ENCODE measurements at regions not wholly inside any gene's neighbourhood (a gene's known extent, or its start where the extent isn't known, plus 50 kb on each side); places are given as distances from the start of the nearest gene placed in this dataset.

DNA sequence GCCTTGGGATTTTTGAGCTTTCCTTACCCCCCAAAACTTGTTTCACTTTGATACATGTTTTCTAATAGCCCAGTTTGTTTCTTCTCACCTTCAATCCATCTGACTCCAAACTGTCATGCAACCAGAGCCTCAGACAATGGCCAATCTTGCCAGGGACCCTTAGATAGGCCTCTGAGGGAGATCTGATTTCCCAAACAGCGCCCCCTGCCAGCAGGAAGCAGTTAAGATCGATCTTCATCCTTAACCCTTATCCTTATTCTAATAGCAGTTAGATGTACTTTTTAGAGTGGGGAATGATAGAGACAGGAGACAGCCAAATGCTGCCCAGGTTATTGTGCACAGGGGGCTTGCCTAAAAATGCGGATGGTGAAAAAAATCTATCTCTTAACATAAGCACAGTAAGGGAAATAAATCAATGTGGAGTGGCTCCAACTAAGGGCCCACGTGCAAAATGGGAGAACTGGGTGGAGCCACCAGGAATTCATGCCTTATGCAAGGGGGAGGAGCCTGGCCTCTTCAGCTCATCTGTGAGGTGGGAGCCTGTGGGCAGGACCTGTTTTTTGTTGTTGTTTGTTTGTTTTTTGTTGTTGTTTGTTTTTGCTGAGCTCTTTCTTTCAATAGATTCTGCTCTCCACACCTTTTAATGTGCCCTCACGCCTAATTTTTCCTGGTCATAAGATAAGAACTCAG is 833.6 kb upstream of the AGA start:
- DNase-seq (ENCODE audit: low read depth in 2 of 2): no peak

GRCh38 chr4:178280362-178280761 is 838.1 kb upstream of the AGA start:
- DNase-seq (ENCODE audit: low read depth in 2 of 2): no peak

- no peak for DNase-seq (ENCODE audit: low read depth in 2 of 2)
Measured at GRCh38 chr4:178288462-178288861, 846.2 kb upstream of the AGA start.

DNA sequence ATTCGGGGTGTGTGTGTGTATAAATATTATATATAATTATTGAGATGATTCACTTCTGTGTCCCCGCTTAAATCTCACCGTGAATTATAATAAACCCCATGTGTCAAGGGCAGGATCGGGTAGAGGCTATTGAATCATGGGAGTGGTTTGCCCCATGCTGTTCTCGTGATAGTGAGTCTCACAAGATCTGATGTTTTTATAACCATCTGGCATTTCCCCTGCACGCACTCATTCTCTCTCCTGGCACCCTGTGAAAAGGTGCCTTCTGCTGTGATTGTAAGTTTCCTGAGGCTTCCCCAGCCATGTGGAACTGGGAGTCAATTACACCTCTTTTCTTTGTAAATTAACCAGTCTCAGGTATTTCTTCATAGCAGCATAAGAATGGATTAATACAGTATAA is 851.4 kb upstream of the AGA start:
- DNase-seq (ENCODE audit: low read depth in 2 of 2): no peak

GRCh38 chr4:178296669-178297068 is 854.4 kb upstream of the AGA start:
- no peak for DNase-seq (ENCODE audit: low read depth in 2 of 2)

- no peak for DNase-seq (ENCODE audit: low read depth in 2 of 2)
Measured at GRCh38 chr4:178306565-178306964, 864.3 kb upstream of the AGA start.

GRCh38 chr4:178309890-178310289 is 867.7 kb upstream of the AGA start:
- DNase-seq (ENCODE audit: low read depth in 2 of 2): no peak

- no peak for DNase-seq (ENCODE audit: low read depth in 2 of 2)
Measured at GRCh38 chr4:178311997-178312396, 869.8 kb upstream of the AGA start.

GRCh38 chr4:178314287-178314686 is 872.0 kb upstream of the AGA start:
- DNase-seq (ENCODE audit: low read depth in 2 of 2): no peak

GRCh38 chr4:178316211-178316610 is 874.0 kb upstream of the AGA start:
- no peak for DNase-seq (ENCODE audit: low read depth in 2 of 2)

- DNase-seq (ENCODE audit: low read depth in 2 of 2): no peak
Measured at GRCh38 chr4:178320003-178320402, 877.8 kb upstream of the AGA start.

DNA sequence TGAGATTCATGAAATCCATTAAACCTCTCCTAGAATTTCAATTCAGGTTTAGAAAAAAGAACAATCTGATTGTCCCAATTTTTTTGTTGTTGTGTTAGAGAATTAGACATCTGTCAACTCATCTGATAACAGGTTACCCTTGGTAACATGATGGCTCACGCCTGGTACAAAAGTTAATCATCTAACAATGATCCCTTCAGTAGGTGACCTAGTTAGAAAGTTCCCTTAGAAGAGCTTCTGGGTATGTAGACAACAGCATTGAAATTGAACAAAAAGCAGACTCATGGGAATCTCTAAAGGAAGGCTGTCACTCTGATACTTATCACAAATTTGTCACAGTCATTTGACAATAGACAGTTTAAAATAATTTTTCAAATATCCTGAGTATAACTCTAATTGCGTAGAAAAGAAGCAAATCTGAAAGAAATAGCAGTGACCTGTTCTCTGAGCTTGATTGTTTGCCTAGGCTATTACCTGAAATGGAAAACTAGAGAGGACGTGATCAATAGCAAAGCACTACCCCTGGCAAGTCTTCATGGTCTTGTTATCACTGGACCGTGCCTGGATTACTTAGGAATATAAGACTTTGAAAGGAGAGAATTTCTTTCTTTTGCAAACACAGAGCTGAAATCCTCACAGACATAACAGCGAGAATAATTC is 880.4 kb upstream of the AGA start:
- DNase-seq (ENCODE audit: low read depth in 2 of 2): no peak

DNA sequence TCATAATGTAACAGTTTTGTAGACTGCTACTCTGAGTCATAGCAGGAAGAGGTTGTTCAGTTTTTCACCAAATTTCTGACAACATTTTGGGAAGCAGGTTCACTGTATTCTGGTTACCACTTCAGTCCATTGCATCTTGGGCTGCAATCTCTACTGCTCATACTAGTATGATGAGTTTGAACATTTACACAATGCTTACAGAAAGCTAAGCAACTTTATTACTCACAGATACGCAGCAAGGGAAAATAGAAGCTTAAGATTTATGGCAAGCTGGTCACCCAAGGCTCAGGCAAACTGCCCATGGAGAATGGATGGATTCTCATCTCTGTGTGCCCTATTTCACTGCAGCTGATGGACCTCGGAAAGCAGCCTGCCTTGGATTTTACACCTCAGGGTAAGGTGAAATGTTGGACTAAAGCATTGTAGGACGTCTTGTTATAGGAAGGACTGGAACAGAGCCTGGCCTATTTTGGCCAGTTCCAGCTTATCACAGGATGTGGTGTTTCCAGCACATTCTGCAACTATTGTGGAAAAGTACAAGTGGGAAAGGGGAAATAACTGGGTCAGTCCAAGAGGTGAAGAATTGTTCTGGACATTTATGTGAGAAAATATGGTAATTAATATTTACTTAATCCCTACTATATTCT is 887.1 kb upstream of the AGA start:
- no peak for DNase-seq (ENCODE audit: low read depth in 2 of 2)

GRCh38 chr4:178333355-178333754 is 891.1 kb upstream of the AGA start:
- DNase-seq (ENCODE audit: low read depth in 2 of 2): no peak

- DNase-seq (ENCODE audit: low read depth in 2 of 2): no peak
Measured at GRCh38 chr4:178339769-178340168, 897.5 kb upstream of the AGA start.

GRCh38 chr4:178340468-178340867 is 898.2 kb upstream of the AGA start:
- DNase-seq (ENCODE audit: low read depth in 2 of 2): no peak

GRCh38 chr4:178344096-178344495 is 901.9 kb upstream of the AGA start:
- no peak for DNase-seq (ENCODE audit: low read depth in 2 of 2)

DNA sequence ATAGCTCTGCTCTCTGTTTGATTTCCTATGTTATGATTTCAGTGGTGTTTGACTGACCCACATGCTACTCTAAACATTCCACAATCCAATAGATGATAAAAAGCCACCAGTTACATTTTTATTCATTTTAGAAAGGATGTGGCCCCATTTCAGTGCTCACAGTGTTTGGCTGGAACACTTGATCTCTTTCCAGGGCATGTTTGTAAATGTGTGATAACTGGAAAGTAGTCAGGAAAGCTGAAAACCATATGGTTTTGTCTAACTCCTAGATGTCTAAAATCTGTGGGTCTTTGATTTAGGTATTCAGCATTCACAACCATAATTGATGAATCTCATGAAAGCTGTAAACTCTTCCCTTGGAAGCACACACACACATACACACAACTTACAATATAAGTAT is 904.9 kb upstream of the AGA start:
- DNase-seq (ENCODE audit: low read depth in 2 of 2): no peak

- DNase-seq (ENCODE audit: low read depth in 2 of 2): no peak
Measured at GRCh38 chr4:178349601-178350000, 907.4 kb upstream of the AGA start.

DNA sequence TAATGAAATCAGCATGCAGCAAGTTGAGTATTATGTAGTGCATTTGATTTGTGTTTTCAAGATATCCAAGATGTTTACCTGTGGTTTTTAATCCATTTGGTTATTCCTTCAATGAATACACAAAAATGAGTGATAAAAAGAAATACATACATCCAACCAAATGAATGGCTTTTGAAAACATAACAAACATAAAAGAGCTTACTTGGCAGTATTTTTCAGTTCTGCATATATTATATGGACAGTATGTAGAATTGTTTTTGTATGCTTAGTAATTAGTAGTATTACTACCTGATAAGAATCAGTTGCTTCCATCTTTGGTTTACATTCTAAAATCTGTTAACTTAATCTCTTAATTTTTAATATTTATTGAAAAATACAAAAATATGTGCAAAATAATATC is 908.9 kb upstream of the AGA start:
- DNase-seq (ENCODE audit: low read depth in 2 of 2): no peak

- no peak for DNase-seq (ENCODE audit: low read depth in 2 of 2)
Measured at GRCh38 chr4:178356725-178357124, 914.5 kb upstream of the AGA start.

- DNase-seq (ENCODE audit: low read depth in 2 of 2): no peak
Measured at GRCh38 chr4:178385481-178385880, 943.2 kb upstream of the AGA start.

DNA sequence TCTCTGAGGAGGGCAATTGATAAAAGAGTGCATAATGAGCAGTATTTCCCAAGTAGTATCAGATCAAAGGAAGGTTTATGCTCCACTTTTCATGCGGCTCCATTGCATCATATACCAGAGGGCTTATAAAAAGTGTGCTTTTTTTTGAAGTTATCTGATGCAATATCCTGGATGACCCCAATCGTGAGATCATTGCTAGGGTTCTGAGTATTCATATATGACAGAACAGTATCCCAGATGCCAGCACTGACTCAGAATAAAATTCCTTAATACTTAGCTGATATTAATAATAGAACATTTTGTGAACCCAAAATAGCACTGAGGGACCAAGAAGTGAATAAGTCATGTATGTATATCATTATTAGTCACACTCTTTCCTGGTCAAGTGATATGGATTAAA is 945.5 kb upstream of the AGA start:
- DNase-seq (ENCODE audit: low read depth in 2 of 2): no peak
